HEK293 (cell line): ENCODE measurements at regions not wholly inside any gene's neighbourhood (a gene's known extent, or its start where the extent isn't known, plus 50 kb on each side); places are given as distances from the start of the nearest gene placed in this dataset.
A peak's percentile ranks its signal among the peaks of the same experiment; 100 is the strongest.

Experiments
- AEBP2 ChIP-seq: fragments of 450-650 bp; formaldehyde crosslinking; IDR thresholded peaks from 2 replicates; pipeline ENCODE4 v1.5.1; 2016; ENCODE audit warnings: missing biosample characterization, missing genetic modification characterization, borderline replicate concordance
- BCL11A ChIP-seq: fragments of 450-650 bp; formaldehyde crosslinking; IDR thresholded peaks from 2 replicates; pipeline ENCODE4 v1.5.1; 2016; ENCODE audit warnings: low read depth, missing biosample characterization, missing genetic modification characterization
- FEZF1 ChIP-seq: fragments of 450-650 bp; formaldehyde crosslinking; IDR thresholded peaks from 2 replicates; pipeline ENCODE4 v1.5.1; 2016; ENCODE audit warnings: missing biosample characterization, missing genetic modification characterization
- KLF7 ChIP-seq: fragments of 450-650 bp; formaldehyde crosslinking; IDR thresholded peaks from 2 replicates; pipeline ENCODE4 v1.5.1; 2016; ENCODE audit warnings: missing biosample characterization, missing genetic modification characterization, borderline replicate concordance
- KLF8 ChIP-seq: fragments of 450-650 bp; formaldehyde crosslinking; IDR thresholded peaks from 2 replicates; pipeline ENCODE4 v1.5.1; 2016; ENCODE audit warnings: missing biosample characterization, missing genetic modification characterization
- OVOL3 ChIP-seq: fragments of 450-650 bp; formaldehyde crosslinking; IDR thresholded peaks from 2 replicates; pipeline ENCODE4 v1.5.1; 2016; ENCODE audit warnings: missing biosample characterization, missing genetic modification characterization
- SALL2 ChIP-seq: fragments of 450-650 bp; formaldehyde crosslinking; IDR thresholded peaks from 2 replicates; pipeline ENCODE4 v1.5.0; 2017; ENCODE audit warnings: missing biosample characterization, mild to moderate bottlenecking, missing genetic modification characterization, borderline replicate concordance
- WT1 ChIP-seq: fragments of 450-650 bp; formaldehyde crosslinking; IDR thresholded peaks from 2 replicates; pipeline ENCODE4 v1.5.1; 2016; ENCODE audit warnings: missing biosample characterization, missing genetic modification characterization
- ZBTB1 ChIP-seq: fragments of 450-650 bp; formaldehyde crosslinking; IDR thresholded peaks from 2 replicates; pipeline ENCODE4 v1.5.1; 2016; ENCODE audit warnings: missing biosample characterization, missing genetic modification characterization
- ZFP41 ChIP-seq: fragments of 450-650 bp; formaldehyde crosslinking; IDR thresholded peaks from 2 replicates; pipeline ENCODE4 v1.5.1; 2016; ENCODE audit warnings: missing biosample characterization, missing genetic modification characterization, borderline replicate concordance
- ZFP69B ChIP-seq: fragments of 450-650 bp; formaldehyde crosslinking; IDR thresholded peaks from 2 replicates; pipeline ENCODE4 v1.5.1; 2016; ENCODE audit warnings: missing biosample characterization, missing genetic modification characterization
- ZNF10 ChIP-seq: fragments of 450-650 bp; formaldehyde crosslinking; IDR thresholded peaks from 2 replicates; pipeline ENCODE4 v1.5.1; 2017; ENCODE audit warnings: missing biosample characterization, missing genetic modification characterization
- ZNF148 ChIP-seq: fragments of 450-650 bp; formaldehyde crosslinking; IDR thresholded peaks from 2 replicates; pipeline ENCODE4 v1.5.0; 2017; ENCODE audit warnings: missing biosample characterization, missing genetic modification characterization, borderline replicate concordance
- ZNF248 ChIP-seq: fragments of 450-650 bp; formaldehyde crosslinking; IDR thresholded peaks from 2 replicates; pipeline ENCODE4 v1.5.1; 2017; ENCODE audit warnings: missing biosample characterization, missing genetic modification characterization
- ZNF292 ChIP-seq: fragments of 450-650 bp; formaldehyde crosslinking; IDR thresholded peaks from 2 replicates; pipeline ENCODE4 v1.5.1; 2016; ENCODE audit warnings: low read depth, missing biosample characterization, missing genetic modification characterization, borderline replicate concordance
- ZNF341 ChIP-seq: fragments of 450-650 bp; formaldehyde crosslinking; IDR thresholded peaks from 2 replicates; pipeline ENCODE4; 2016; ENCODE audit warnings: low read depth, missing biosample characterization, missing genetic modification characterization
- ZNF394 ChIP-seq: fragments of 450-650 bp; formaldehyde crosslinking; IDR thresholded peaks from 2 replicates; pipeline ENCODE4 v1.5.1; 2016; ENCODE audit warnings: missing biosample characterization, missing genetic modification characterization, mild to moderate bottlenecking, moderate library complexity, borderline replicate concordance
- ZNF514 ChIP-seq: fragments of 450-650 bp; formaldehyde crosslinking; IDR thresholded peaks from 2 replicates; pipeline ENCODE4 v1.5.1; 2016; ENCODE audit warnings: missing biosample characterization, missing genetic modification characterization
- ZNF530 ChIP-seq: fragments of 450-650 bp; formaldehyde crosslinking; IDR thresholded peaks from 2 replicates; pipeline ENCODE4 v1.5.1; 2016; ENCODE audit warnings: low read depth, missing biosample characterization, missing genetic modification characterization
- ZNF596 ChIP-seq: fragments of 450-650 bp; IDR thresholded peaks from 2 replicates; pipeline ENCODE4 v1.5.0; 2018; ENCODE audit warnings: missing biosample characterization, mild to moderate bottlenecking, missing genetic modification characterization, moderate library complexity
- ZNF600 ChIP-seq: fragments of 450-650 bp; formaldehyde crosslinking; IDR thresholded peaks from 2 replicates; pipeline ENCODE4 v1.5.1; 2016; ENCODE audit warnings: missing biosample characterization, missing genetic modification characterization
- ZNF610 ChIP-seq: fragments of 450-650 bp; formaldehyde crosslinking; IDR thresholded peaks from 2 replicates; pipeline ENCODE4 v1.5.1; 2016; ENCODE audit warnings: missing biosample characterization, missing genetic modification characterization, borderline replicate concordance
- ZNF660 ChIP-seq: fragments of 450-650 bp; IDR thresholded peaks from 2 replicates; pipeline ENCODE4 v1.5.1; 2018; ENCODE audit warnings: missing biosample characterization, mild to moderate bottlenecking, missing genetic modification characterization
- ZNF664 ChIP-seq: fragments of 450-650 bp; formaldehyde crosslinking; IDR thresholded peaks from 2 replicates; pipeline ENCODE4 v1.5.1; 2016; ENCODE audit warnings: missing biosample characterization, missing genetic modification characterization
- ZNF677 ChIP-seq: fragments of 450-650 bp; IDR thresholded peaks from 2 replicates; pipeline ENCODE4 v1.5.0; 2018; ENCODE audit warnings: missing biosample characterization, mild to moderate bottlenecking, missing genetic modification characterization, moderate library complexity
- ZNF776 ChIP-seq: fragments of 450-650 bp; formaldehyde crosslinking; IDR thresholded peaks from 2 replicates; pipeline ENCODE4 v1.5.0; 2017; ENCODE audit warnings: missing biosample characterization, missing genetic modification characterization, borderline replicate concordance
- ZNF843 ChIP-seq: fragments of 450-650 bp; formaldehyde crosslinking; IDR thresholded peaks from 2 replicates; pipeline ENCODE4 v1.5.1; 2016; ENCODE audit warnings: missing biosample characterization, missing genetic modification characterization
- ZXDB ChIP-seq: fragments of 450-650 bp; formaldehyde crosslinking; IDR thresholded peaks from 2 replicates; pipeline ENCODE4 v1.5.1; 2016; ENCODE audit warnings: missing biosample characterization, missing genetic modification characterization
- TF ChIP-seq, protein P1 (sequence below): fragments of 450-650 bp; IDR thresholded peaks from 2 replicates; pipeline ENCODE4 v1.5.1; 2018; ENCODE audit warnings: missing biosample characterization, mild to moderate bottlenecking, missing genetic modification characterization
- TF ChIP-seq, protein P2 (sequence below): fragments of 450-650 bp; formaldehyde crosslinking; IDR thresholded peaks from 2 replicates; pipeline ENCODE4 v1.5.1; 2016; ENCODE audit warnings: missing biosample characterization, missing genetic modification characterization
- TF ChIP-seq, protein P3 (sequence below): fragments of 450-650 bp; formaldehyde crosslinking; IDR thresholded peaks from 2 replicates; pipeline ENCODE4 v1.5.1; 2016; ENCODE audit warnings: missing biosample characterization, missing genetic modification characterization
- TF ChIP-seq, protein P4 (sequence below): fragments of 450-650 bp; formaldehyde crosslinking; optimal IDR thresholded peaks from 2 replicates; pipeline ENCODE3; 2016; ENCODE audit warnings: missing biosample characterization, mild to moderate bottlenecking, missing genetic modification characterization

GRCh38 chr6:137665342-137665934 lies 171.2 kb upstream of the OLIG3 start (continued):
- TF ChIP-seq ZNF248 (tag by site-specific recombination) (no peak), ZNF843 (peak; percentile 100), ZNF341 (tag by site-specific recombination) (no peak), ZNF677 (tag by site-specific recombination) (no peak), SALL2 (no peak), ZNF664 (tag by site-specific recombination) (peak; percentile 86), ZNF292 (tag by site-specific recombination) (no peak), OVOL3 (tag by site-specific recombination) (peak; percentile 97), ZNF148 (tag by site-specific recombination) (no peak), ZBTB1 (tag by site-specific recombination) (0 out of 2 replicates have a peak, but pooled peaks have one; percentile 27), ZNF514 (tag by site-specific recombination) (no peak), ZFP41 (tag by site-specific recombination) (no peak), WT1 (tag by site-specific recombination) (peak; percentile 84), ZNF394 (tag by site-specific recombination) (peak; percentile 45; the same call in 1 of the 2 replicates), ZXDB (peak; percentile 81), ZNF776 (tag by site-specific recombination) (peak; percentile 62; the same call in 1 of the 2 replicates), ZFP69B (peak; percentile 81), BCL11A (tag by site-specific recombination) (peak; percentile 82; the same call in 1 of the 2 replicates), KLF7 (tag by site-specific recombination) (peak; percentile 68), AEBP2 (tag by site-specific recombination) (peak; percentile 12; the same call in 1 of the 2 replicates), ZNF610 (tag by site-specific recombination) (peak; percentile 86), ZNF10 (tag by site-specific recombination) (peak; percentile 82), ZNF600 (tag by site-specific recombination) (0 out of 2 replicates have a peak, but pooled peaks have one; percentile 32), ZNF660 (peak; percentile 66), FEZF1 (peak; percentile 99), ZNF530 (tag by site-specific recombination) (no peak), KLF8 (peak; percentile 55; the same call in 1 of the 2 replicates), ZNF596 (peak; percentile 77)
- TF ChIP-seq, protein P1, sequence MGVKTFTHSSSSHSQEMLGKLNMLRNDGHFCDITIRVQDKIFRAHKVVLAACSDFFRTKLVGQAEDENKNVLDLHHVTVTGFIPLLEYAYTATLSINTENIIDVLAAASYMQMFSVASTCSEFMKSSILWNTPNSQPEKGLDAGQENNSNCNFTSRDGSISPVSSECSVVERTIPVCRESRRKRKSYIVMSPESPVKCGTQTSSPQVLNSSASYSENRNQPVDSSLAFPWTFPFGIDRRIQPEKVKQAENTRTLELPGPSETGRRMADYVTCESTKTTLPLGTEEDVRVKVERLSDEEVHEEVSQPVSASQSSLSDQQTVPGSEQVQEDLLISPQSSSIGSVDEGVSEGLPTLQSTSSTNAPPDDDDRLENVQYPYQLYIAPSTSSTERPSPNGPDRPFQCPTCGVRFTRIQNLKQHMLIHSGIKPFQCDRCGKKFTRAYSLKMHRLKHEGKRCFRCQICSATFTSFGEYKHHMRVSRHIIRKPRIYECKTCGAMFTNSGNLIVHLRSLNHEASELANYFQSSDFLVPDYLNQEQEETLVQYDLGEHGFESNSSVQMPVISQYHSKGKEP: no peak
- TF ChIP-seq, protein P2, sequence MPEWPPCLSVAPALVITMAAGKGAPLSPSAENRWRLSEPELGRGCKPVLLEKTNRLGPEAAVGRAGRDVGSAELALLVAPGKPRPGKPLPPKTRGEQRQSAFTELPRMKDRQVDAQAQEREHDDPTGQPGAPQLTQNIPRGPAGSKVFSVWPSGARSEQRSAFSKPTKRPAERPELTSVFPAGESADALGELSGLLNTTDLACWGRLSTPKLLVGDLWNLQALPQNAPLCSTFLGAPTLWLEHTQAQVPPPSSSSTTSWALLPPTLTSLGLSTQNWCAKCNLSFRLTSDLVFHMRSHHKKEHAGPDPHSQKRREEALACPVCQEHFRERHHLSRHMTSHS (tag by site-specific recombination): peak; percentile 97
- TF ChIP-seq, protein P3, sequence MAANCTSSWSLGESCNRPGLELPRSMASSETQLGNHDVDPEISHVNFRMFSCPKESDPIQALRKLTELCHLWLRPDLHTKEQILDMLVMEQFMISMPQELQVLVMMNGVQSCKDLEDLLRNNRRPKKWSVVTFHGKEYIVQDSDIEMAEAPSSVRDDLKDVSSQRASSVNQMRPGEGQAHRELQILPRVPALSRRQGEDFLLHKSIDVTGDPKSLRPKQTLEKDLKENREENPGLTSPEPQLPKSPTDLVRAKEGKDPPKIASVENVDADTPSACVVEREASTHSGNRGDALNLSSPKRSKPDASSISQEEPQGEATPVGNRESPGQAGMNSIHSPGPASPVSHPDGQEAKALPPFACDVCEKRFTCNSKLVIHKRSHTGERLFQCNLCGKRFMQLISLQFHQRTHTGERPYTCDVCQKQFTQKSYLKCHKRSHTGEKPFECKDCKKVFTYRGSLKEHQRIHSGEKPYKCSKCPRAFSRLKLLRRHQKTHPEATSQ: no peak
- TF ChIP-seq, protein P4, sequence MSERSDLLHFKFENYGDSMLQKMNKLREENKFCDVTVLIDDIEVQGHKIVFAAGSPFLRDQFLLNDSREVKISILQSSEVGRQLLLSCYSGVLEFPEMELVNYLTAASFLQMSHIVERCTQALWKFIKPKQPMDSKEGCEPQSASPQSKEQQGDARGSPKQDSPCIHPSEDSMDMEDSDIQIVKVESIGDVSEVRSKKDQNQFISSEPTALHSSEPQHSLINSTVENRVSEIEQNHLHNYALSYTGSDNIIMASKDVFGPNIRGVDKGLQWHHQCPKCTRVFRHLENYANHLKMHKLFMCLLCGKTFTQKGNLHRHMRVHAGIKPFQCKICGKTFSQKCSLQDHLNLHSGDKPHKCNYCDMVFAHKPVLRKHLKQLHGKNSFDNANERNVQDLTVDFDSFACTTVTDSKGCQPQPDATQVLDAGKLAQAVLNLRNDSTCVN: no peak
